Limb (tissue), 2 donors: ENCODE measurements at regions not wholly inside any gene's neighbourhood (a gene's known extent, or its start where the extent isn't known, plus 50 kb on each side); places are given as distances from the start of the nearest gene placed in this dataset.

Experiments
- DNase-seq, 2 donors: peaks; one replicate each; pipeline ENCODE4 v3.0.0-alpha.2; 2016; ENCODE audit errors: extremely low spot score in 2 of 2

DNA sequence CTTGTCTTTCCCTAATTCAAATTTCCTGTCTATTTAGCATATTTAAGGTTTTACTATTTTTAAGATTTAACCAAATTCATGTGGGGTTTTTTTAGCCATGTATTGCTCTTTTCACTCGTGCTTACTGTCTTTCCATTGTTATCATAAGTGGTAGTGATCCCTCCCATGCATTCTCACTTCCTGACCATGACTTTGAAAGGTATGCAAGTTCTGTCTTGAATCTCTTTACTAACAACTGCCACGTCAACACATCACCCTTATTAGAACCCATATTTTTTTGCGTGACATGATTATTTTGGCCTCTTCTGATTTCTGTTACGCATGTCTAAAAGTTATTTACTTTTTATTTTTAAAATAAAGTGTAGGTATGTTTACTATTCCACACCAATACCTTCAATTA lies 94.7 kb upstream of the CDH6 start:
- no peak for DNase-seq

DNA sequence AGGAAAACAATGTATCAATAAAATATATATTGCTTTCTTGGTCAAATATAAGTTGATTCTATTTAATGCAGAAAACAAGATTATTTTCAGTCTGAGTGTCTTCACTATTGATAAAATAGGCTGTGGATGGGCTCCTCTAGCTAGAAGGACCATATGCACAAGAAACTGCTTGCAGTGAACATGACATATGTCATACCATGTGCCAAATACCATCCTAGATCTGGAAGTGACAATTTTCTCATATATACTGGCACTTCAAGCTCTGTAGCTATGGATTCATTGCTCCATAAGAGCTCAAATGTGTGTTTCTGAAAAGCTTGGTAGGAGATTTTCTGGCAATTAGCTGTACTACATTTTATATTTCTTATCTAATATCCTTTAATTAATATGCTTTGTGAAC lies 95.6 kb upstream of the CDH6 start:
- no peak for DNase-seq

DNA sequence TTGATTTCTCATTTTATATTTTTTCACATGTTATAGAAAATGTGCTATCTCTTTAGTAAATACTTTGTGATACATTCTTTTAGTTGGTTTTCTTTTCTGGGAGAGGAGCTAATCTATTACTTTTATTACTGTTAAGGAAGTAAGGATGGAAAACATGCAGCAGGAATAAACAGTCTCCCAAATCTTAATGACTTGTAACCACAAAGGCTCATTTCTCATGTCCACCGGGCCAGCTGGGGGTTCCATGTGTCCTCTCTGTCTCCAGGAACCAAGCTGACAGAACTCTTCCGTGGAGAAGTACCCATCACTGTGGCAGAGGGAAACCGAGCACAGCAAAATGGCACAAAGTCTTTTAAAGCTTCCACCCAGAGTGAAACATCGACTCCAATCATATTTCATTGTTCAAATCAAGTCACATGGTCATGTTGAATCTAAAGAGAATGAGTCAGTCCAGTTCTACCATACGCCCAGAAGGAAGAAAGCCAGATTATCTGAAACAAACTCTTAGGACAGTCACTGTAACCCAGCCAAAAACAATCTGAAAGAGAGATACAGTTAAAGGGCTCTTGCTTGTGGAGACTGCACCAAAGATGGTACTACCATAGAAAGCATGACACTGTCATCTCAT lies 97.1 kb upstream of the CDH6 start:
- DNase-seq, result no peak

DNA sequence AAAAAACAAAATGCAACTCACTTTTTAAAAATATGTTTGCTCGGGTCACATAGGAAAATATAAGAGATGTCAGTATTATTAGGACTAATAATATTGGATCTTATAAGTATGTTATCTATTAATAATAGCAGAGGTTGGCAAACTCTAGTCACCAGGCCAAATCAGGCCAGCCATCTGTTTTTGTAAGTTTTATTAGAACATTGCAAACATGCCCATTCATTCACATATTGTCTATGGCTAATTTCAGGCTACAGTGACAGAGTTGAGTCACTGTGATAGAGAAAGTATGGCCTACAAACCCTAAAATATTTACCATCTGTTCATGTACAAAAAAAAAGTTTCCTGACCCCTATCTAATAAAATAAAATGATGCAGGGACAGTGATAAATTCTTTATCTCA lies 97.7 kb upstream of the CDH6 start:
- DNase-seq, result no peak

DNA sequence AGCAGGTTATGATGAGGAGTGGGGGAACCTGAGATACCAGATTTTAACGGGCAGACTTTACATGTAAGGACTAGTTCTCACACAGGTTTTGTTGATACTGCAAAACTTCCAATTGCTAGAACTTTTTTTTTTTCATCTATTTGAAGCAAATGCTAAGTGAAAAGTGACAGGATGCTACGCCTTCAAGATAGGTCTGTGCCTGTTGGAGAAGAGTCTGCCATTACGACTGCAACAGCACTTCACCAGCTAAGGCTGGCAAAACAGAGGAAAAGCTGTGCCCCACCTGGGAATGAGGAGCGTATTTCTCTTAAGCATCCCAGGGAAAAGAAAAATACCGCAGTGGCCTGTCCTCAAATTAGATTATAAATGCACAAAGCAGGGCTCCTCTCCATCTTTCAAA lies 102.0 kb upstream of the CDH6 start:
- no peak for DNase-seq

DNA sequence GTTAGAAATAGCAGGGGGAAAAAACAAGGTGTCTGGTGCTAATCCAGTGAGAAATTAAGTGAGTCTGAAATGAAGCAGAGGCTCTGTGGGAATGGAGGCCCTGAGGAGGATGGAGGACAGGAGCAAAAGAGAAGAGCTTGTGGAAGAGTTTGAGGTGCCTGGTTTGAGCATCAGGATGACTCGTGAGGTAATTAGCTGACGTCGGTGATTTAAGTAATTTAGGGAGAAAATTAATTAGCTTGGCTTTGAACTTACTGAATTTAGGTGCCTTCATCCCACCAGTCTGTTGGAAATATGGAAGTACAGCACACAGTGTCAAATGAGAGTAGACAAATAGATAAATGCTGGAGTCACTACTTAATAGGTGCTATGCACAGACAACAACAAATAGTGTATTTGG lies 103.0 kb upstream of the CDH6 start:
- no peak for DNase-seq

DNA sequence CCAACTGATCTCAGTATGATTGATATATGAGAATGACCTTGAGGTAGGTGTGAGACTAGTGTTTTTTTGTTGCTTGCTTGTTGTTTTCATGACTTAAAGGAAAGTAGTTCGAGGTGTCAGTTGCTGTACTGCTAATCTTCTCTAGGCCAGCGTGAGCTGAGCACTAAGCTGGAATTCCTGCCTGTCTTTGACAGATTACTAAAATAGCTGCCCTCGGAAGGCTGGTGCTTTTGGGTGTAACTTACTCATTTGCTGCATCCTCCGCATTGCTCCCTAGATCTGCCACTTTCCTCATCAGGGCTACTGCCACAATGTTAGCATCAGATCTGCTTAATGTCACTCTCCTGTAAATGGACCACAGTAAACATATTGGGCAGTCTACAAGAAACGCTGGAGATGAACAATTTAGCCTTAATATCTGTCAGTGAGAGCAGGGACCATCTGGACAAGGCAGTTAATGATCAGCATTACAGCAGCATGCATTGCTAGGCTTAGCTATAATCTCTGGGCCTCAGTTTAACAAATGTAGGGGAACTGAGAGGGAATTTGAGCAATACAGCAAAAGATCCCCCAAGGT lies 106.6 kb upstream of the CDH6 start:
- DNase-seq, result no peak

DNA sequence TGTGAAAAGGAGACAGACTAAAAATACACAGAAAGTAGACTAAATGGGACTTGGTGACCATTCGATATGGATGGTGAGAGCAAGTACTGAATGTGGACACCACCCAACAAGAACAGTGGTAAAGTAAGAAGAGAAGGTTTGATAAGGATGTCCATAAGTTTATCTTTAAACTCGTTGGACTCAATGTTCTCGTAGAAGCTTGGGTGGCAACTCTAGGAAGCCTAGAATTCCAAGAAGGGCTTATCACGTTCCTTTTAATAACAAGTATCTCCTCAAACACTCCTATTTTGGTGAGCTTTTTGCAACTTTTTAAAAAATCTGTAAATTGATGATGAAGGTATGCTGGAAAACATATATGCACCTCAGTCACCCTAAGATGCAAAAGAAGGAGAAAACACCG lies 108.6 kb upstream of the CDH6 start:
- DNase-seq, result no peak

DNA sequence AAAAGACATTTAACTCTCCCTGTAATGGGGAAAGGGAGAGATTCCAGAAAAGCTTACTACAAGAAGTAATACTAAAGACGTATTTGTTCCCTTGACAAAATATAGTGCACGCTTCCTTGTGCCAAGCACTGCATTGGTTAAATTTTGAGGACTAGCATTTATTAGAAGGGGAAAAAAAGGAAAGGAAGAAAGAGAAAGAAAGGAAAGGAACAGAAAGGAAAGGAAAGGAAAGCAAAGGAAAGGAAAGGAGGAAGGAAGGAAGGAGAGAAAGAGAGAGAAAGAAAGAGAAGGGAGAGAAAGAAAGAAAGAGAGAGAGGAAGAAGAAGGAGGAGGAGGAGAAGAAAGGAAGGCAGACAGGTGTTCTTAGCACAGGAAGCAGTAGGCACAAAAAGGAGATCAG lies 110.1 kb upstream of the CDH6 start:
- DNase-seq, result no peak

DNA sequence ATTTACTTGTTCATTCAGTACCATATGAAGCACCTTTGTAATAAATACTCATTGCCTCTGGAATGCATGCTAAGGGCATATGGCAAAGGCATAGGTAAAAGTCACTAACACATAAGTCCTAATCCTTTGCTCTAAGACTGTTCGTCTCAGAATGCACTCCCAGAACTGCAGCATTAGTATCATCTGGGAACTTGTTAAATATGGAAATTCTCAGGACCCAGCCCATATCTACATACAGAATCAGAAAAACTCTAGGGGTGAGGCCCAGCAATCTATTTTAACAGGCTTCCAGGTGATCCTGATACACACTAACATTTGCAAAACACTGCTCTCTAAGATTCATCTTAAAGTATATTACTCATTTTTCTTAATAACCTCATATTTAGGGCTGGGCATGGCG lies 113.8 kb upstream of the CDH6 start:
- DNase-seq, result no peak

DNA sequence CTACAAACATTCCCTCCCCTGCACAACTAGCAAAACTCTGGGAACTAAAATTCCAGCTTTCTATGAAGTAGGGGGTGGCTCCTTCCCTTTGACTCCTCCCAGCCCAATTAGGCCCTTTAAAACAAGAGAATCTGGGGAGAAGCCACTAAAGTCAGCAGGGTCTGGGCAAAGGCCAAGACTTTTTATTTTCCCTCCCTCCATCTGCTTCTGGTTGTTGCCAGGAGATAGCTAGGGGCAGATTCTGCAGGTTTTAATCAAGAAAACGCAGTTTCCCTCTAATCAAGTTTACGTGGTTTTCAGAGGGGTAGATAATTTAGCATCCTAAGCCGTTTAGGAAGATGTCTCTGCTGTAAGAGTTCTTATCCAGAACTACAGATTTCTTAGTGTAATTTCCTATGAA lies 114.5 kb upstream of the CDH6 start:
- no peak for DNase-seq

DNA sequence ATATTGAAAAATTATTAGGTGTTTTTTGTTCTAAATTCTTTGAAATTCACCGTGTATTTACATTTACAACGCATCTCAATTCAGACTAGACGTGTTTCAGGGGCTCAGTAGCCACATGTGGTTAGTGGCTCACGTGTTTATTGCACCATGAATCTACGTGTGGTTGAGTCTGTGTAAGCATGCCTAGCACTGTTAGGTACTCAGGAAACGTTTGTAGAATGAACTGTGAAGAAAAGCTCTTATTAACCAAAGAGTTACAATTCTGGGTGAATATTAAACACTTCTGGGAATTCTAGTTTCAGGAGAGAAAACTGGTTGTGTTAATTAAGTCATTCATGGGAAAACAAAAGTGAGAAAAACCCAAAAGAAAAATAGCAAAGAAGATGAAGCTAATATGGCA lies 117.5 kb upstream of the CDH6 start:
- DNase-seq, result no peak

DNA sequence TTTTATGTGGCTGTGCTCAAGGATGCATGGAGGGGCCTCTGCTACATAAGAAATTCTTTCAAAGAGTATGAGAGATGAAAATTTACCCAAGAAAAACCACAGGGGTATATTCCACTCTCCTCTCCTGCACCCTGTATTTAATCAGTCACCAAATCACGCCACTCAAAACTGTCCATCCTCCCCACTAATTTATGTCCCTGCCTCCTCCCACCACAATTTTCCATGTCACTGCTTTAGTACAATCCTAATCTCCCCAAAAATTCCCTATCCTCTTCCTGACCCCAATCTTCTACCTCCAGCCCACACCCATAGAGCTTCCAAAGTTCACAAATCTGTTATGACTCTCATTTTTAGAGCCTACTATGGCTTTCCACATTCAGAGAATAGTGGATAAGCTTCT lies 125.2 kb upstream of the CDH6 start:
- no peak for DNase-seq

DNA sequence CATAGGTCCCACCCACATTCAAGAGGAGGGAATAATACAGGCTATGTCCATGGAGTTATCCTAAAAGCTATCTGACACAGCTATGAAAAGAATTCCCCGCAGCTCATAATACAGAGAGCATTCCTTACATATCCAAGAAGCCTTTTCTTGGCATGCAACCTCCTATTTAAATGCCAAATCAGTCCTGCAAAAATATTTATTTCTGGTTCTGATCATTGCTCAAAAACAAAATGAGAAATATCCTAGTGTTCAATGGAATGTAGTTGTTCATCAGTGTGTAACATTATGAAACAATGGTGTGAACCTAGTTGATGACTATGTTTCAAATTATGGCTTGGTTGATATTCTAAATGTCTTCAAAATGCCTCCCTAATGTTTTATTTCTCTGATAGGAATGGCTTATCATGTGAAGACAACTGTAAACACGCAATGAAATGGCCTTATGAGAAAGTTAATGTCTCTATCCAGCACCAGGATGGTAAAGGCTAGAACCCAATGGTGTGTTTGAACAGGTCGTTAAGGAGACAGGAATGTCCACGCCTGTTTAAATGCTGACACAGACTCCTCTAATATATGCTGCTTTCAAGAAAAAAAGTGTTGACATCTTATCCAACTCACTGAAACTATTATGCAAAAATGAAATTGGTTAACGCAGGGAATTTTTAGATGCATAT lies 126.7 kb upstream of the CDH6 start:
- DNase-seq, result no peak

DNA sequence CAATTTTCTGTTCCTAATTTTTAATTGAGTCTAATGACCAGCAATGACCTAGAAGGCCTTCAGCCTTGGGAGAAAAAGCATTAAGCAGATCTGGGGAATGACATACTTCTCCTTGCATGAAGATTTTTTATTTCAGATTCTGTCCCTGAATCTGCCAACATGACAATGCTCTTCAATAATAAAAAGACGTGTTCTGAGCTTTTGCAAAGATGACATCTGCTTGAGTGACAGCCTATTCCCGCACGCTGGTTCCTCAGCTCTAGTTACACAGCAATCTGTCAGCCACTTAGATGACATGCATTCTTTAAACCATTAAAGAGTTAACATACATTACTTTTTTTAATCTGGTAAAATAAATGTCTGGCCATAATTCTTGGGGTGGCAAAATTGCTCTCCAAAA lies 129.3 kb upstream of the CDH6 start:
- DNase-seq, result no peak

DNA sequence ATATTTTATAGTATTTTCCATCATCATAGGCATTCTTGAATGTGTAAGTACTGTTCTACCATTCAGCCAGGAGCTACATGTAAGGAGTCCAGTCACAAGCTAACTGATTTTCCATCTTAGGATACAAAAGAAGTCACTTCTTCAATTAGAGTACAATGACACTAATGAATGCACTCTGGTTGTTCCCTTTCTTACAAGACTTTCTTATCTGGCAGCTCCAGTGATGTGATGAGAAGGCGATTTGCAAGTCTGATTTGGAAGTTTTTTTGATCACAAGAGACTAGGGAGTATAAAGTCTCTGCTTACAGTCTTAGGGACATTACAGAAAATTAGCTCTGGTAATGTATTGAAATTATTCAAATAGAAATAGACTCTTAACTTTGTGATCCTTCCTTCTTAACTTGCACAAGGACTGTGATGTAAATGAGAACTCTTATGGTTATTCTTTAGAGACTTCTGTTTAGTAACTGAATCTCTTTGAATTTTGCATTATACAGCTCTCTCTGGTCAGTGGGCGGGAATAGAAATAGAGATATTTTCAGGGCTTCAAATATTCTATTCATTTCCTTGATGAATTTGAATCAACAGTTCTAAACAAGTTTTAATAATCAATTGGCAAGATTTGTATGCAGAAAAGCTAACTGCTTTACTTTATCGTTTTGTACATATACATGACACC lies 130.4 kb upstream of the CDH6 start:
- DNase-seq, result no peak

DNA sequence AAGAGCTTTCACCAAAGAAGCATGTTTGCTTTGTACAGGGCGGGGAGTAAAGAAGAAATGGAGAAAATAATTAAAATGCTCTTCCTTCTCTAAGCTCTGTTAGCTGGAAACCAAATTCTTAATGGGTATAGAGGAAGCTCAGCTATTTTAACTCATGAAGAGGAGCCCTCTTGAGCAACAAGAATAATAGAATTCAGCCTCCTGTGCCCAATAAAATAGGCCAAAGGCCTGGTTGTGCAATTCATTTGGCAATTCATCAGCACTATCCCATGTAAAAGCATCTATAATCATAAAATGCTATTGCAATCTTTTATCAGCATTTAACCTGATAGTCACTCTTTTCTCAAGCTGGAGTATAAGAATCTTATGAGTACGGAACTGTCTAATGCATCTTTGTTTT lies 133.6 kb upstream of the CDH6 start:
- DNase-seq, result no peak

DNA sequence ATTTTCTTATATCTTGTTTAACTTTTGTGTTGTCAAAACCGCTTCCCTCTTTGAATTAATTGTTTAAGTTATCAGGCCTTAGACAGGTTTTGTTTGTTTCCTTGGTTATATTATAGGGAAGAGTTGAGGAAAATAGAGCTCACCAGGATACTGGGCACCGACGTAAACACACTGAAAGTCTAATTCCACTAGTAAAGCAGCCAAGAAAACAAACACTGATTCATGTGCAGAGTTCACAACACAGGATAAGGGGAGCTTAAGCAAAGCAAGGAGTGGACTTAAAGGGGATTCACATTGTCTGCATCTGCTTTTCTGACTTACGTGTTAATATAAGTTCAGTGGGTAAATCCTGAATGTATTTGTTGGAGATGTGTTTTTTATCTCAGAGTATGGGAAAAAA lies 139.0 kb upstream of the CDH6 start:
- DNase-seq, result no peak

DNA sequence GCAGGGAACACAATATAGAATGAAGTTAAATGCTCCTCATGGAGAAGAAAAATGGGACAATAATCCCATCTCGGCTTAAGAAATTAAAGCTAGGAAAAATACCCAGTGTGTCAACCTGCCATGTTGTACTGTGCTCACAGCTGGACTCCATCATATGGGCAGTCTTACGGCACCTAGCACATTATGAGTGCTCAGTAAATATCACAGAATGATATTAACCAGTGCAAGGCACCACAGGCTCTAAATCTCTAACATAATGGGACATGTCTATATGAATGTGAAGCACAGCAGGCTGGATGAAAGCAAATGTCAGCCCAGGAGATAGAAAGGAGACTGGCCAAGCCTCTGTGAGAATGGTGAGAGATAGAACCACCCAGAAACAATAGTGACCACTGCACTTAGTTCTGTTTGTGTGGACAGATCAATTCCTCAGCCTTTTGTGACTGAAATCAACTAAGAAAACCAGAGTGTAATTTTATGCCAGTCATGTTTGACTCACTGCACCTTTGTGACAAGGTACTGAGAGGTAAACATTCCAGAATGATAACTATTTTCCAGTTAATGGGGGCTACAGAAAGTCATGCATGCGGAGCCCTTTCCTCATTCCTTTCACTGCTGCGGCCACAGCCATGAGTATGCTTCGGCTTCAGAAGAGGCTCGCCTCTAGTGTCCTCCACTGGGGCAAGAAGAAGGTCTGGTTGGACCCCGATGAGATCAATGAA lies 140.4 kb upstream of the CDH6 start:
- no peak for DNase-seq

DNA sequence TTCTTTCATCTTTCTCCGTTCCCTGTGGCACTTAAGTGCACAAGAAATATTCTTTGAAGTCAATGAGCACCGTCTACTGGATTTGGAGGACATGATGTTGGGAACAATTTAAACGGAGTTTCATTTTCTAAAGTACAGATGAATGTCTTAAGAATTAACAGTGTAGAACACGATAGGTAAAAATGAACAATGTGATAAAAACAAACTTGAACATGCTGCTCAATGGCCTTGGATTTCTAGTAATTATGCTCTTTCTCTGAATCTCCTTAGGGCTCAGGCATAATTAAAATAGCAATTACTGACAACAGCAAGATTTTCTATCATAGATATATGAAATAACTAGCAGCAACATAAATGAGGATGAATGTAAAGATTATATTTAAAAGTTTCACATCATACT lies 142.2 kb upstream of the CDH6 start:
- DNase-seq, result no peak

DNA sequence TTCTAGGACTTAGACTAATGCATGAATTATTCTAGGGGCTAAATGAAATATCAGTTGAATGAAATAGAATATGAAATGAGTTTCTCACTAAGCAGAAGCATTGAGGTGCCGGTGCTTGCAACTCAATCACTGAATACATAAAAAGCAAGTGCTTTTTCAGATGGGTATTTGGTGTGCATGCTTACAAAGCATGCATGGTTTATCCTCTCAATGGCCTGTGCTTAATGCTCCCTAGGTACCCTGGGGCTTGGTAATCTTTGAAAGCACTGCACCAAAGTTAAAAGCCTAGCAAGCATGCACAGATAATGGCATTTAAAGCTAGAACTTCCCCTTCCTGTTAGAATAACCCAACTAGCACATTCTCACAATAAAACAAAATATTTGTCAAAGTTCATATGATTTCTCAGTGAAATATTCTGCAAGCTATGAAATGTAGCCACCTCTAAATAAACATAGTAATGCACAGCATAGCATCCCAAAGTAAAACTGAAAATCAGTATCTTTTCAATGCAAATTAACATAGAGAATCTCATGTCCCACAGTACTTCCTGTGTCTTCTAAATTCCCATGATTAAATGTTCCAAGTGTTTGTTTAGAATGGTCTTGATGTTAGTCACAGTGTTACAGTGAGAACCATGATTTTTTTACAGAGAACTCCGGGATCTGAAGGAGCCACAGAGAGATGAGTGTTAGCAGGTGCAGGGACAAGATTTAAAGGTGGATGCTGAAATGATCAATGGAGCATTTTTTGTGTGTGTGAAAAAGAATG lies 143.4 kb upstream of the CDH6 start:
- no peak for DNase-seq
